A673 (cell line): ENCODE measurements at regions not wholly inside any gene's neighbourhood (a gene's known extent, or its start where the extent isn't known, plus 50 kb on each side); places are given as distances from the start of the nearest gene placed in this dataset.

Experiments
- BruUV-seq: library from RNA; stranded (reverse); fragments of 400-500 nt; replicated peaks from 2 replicates; lab custom pipeline; 2021; lab: Mats Ljungman, UMichigan
- CTCF ChIA-PET: fragments of 300-600 bp; sonication (Branson Sonifier 250); formaldehyde crosslinking; loops from one replicate; lab custom pipeline; 2022; ENCODE audit warnings: antibody characterized with exemption; lab: Charles Lee
- POLR2A ChIA-PET: fragments of 300-600 bp; sonication (Branson Sonifier 250); formaldehyde crosslinking; loops from one replicate; lab custom pipeline; 2022; ENCODE audit warnings: antibody characterized with exemption; ENCODE audit not compliant: low non-redundant PET; lab: Charles Lee
- DNase-seq: peaks from one replicate; pipeline ENCODE4 v3.0.0-alpha.2; 2015; ENCODE audit warnings: low spot score
- H3K27ac ChIP-seq: fragments of 200-600 bp; sonication (generic); 2 replicates; pipeline ENCODE4 v1.5.1; 2016; ENCODE audit warnings: mixed run types, low read depth, mild to moderate bottlenecking, mixed read lengths, antibody characterized with exemption, low read length; ENCODE audit not compliant: poor library complexity, severe bottlenecking
- H3K27me3 ChIP-seq: fragments of 200-600 bp; sonication (generic); replicated peaks from 2 replicates; pipeline ENCODE4 v1.6.1; 2017; ENCODE audit warnings: mixed run types, low read depth, mild to moderate bottlenecking, mixed read lengths, antibody characterized with exemption, low read length; ENCODE audit not compliant: insufficient read depth, poor library complexity
- H3K36me3 ChIP-seq: fragments of 200-600 bp; sonication (generic); 2 replicates; pipeline ENCODE4 v1.6.1; 2016; ENCODE audit warnings: mixed run types, mild to moderate bottlenecking, mixed read lengths, antibody characterized with exemption, low read length; ENCODE audit not compliant: insufficient read depth, poor library complexity, severe bottlenecking
- H3K4me1 ChIP-seq: fragments of 200-600 bp; sonication (generic); 2 replicates; pipeline ENCODE4 v1.6.1; 2017; ENCODE audit warnings: mixed run types, mild to moderate bottlenecking, mixed read lengths, antibody characterized with exemption, low read length; ENCODE audit not compliant: insufficient read depth, poor library complexity, severe bottlenecking
- H3K4me3 ChIP-seq: fragments of 200-600 bp; sonication (generic); 2 replicates; pipeline ENCODE4 v1.5.1; 2016; ENCODE audit warnings: low read depth, mixed run types, mild to moderate bottlenecking, mixed read lengths, low read length; ENCODE audit not compliant: poor library complexity, severe bottlenecking
- H3K9me3 ChIP-seq: fragments of 200-600 bp; sonication (generic); 2 replicates; pipeline ENCODE4 v1.6.1; 2016; ENCODE audit warnings: mixed run types, low read depth, mild to moderate bottlenecking, mixed read lengths, antibody characterized with exemption, low read length; ENCODE audit not compliant: poor library complexity, severe bottlenecking
- CTCF ChIP-seq: fragments of 300-800, 200-600 bp; sonication (generic); conservative IDR thresholded peaks from 2 replicates; pipeline ENCODE4 v1.5.1; 2017; ENCODE audit warnings: low read depth, mild to moderate bottlenecking, antibody characterized with exemption, low read length, moderate library complexity, mixed read lengths
- EZH2 ChIP-seq: fragments of 200-600 bp; sonication (generic); IDR thresholded peaks from 2 replicates; pipeline ENCODE4 v1.6.1; 2017; ENCODE audit warnings: borderline replicate concordance, low read depth, mild to moderate bottlenecking, mixed read lengths, antibody characterized with exemption, low read length; ENCODE audit not compliant: poor library complexity, severe bottlenecking
- intact Hi-C: fragments of 100-400 bp; cut with micrococcal nuclease; formaldehyde crosslinking; loops from one replicate; pipeline ENCODE4 v1.10.0; 2022; ENCODE audit not compliant: unreplicated experiment

- Histone ChIP-seq H3K27ac (no peak overlapping the region), H3K4me1 (no peaks in the 10 kb centered on the region), H3K9me3 (no peaks in the 10 kb centered on the region), H3K4me3 (no peak overlapping the region), H3K36me3 (no peaks in the 10 kb centered on the region), H3K27me3 (no peaks in the 10 kb centered on the region)
- intact Hi-C loops: no loop called here
- no TSS peak for BruUV-seq
- DNase-seq: no peak
- POLR2A ChIA-PET: no interaction called here
- CTCF ChIA-PET: no interaction called here
- TF ChIP-seq CTCF (no peak), EZH2 (no peak)
These were observed 173.9 kb downstream of the CALCRL start for GRCh38 chr2:187274146-187274545.

DNA sequence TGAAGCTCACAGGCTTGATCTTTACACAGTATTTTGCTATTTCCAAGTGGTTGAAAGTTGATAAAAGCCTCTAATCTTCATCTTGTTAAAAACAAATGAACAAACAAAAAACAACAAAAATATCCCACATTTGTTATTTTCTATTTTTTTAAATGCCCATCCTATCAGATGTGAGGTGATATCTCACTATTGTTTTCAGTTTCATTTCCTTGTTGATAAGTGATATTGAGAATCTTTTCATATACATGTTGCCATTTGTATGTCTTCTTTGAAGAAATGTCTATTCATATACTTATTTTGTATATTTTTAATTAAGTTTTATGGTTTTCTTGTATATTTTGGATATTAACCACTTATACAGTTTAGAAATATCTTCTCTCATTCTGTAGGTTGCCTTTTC is 175.8 kb downstream of the CALCRL start:
- H3K4me3 ChIP-seq: no peak overlapping the region
- no peak overlapping the region for H3K27ac ChIP-seq
- H3K9me3 ChIP-seq: no peaks in the 10 kb centered on the region
- no peak for TF ChIP-seq CTCF
- no peak for TF ChIP-seq EZH2
- CTCF ChIA-PET: no interaction called here
- H3K27me3 ChIP-seq: no peaks in the 10 kb centered on the region
- no peak for DNase-seq
- POLR2A ChIA-PET: no interaction called here
- BruUV-seq: no TSS peak
- intact Hi-C loops: no loop called here
- no peaks in the 10 kb centered on the region for H3K4me1 ChIP-seq
- no peaks in the 10 kb centered on the region for H3K36me3 ChIP-seq

DNA sequence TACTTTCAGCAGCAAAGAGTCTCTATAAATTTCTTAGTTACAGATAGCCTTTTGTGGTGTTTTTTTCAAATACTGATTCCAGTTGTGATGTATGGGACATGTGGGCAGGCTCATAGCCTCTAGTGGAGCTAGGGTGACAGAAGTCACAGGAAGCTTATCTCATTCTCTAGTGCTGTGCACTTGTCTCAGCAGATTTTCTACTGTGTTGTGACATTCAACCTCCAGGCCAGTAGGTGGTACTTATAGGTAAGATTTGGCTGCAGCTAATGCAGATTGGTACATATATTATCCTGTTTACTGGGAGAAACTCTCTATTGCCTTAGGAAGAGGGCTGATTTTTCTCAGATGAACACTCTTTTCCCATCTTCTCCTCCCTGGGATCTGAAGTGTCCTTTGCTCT is 176.2 kb downstream of the CALCRL start:
- ChIA-PET CTCF (no interaction called here), POLR2A (no interaction called here)
- BruUV-seq: no TSS peak
- Histone ChIP-seq H3K27me3 (no peaks in the 10 kb centered on the region), H3K36me3 (no peaks in the 10 kb centered on the region), H3K27ac (no peak overlapping the region), H3K4me1 (no peaks in the 10 kb centered on the region), H3K4me3 (no peak overlapping the region), H3K9me3 (no peaks in the 10 kb centered on the region)
- TF ChIP-seq CTCF (no peak), EZH2 (no peak)
- DNase-seq: no peak
- intact Hi-C loops: no loop called here
